SU-DHL-6 (cell line): ENCODE measurements at regions not wholly inside any gene's neighbourhood (a gene's known extent, or its start where the extent isn't known, plus 50 kb on each side); places are given as distances from the start of the nearest gene placed in this dataset.

Experiments
- H2AFZ ChIP-seq: fragments of 200-600 bp; sonication (generic); 2 replicates; pipeline ENCODE4 v1.6.1; 2014; ENCODE audit warnings: low read depth, mild to moderate bottlenecking, moderate library complexity, mixed read lengths, antibody characterized with exemption, low read length; ENCODE audit not compliant: severe bottlenecking
- H3F3A ChIP-seq: fragments of 200-600 bp; shearing (Covaris generic); 2 replicates; pipeline ENCODE4 v1.6.0; 2016; ENCODE audit warnings: antibody characterized with exemption, mild to moderate bottlenecking; ENCODE audit not compliant: insufficient read depth
- H3K27ac ChIP-seq: fragments of 200-600 bp; sonication (generic); 2 replicates; pipeline ENCODE4 v1.5.1; 2016; ENCODE audit warnings: low read depth, mild to moderate bottlenecking, low read length, moderate library complexity, mixed read lengths
- H3K27me3 ChIP-seq: fragments of 200-600 bp; sonication (generic), shearing (Covaris generic); 2 replicates; pipeline ENCODE4 v1.6.0; 2014; ENCODE audit warnings: mild to moderate bottlenecking, low read length
- H3K36me3 ChIP-seq: fragments of 200-600 bp; sonication (generic); 2 replicates; pipeline ENCODE4 v1.6.1; 2014; ENCODE audit warnings: mild to moderate bottlenecking, low read length, mixed read lengths
- H3K4me2 ChIP-seq: fragments of 300-600, 200-600 bp; shearing (Covaris generic), sonication (generic); 2 replicates; pipeline ENCODE4 v1.6.0; 2014; ENCODE audit warnings: low read length, low read depth, mild to moderate bottlenecking; ENCODE audit not compliant: poor library complexity, severe bottlenecking
- H3K4me3 ChIP-seq: fragments of 200-600 bp; sonication (generic); 2 replicates; pipeline ENCODE4 v1.5.1; 2014; ENCODE audit warnings: antibody characterized with exemption, low read length, mild to moderate bottlenecking, mixed read lengths; ENCODE audit not compliant: insufficient read depth, poor library complexity, severe bottlenecking
- H3K79me2 ChIP-seq: fragments of 200-600 bp; sonication (generic); 2 replicates; pipeline ENCODE4 v1.6.1; 2014; ENCODE audit warnings: mild to moderate bottlenecking, low read length, moderate library complexity; ENCODE audit not compliant: insufficient read depth
- H3K9ac ChIP-seq: fragments of 200-600 bp; sonication (generic); 2 replicates; pipeline ENCODE4 v1.7.0; 2014; ENCODE audit warnings: mild to moderate bottlenecking, low read length
- H3K9me2 ChIP-seq: fragments of 200-600 bp; sonication (generic); replicated peaks from 2 replicates; pipeline ENCODE4 v1.6.1; 2014; ENCODE audit warnings: low read length; ENCODE audit not compliant: insufficient read depth
- H3K9me3 ChIP-seq: fragments of 200-600 bp; sonication (generic); 2 replicates; pipeline ENCODE4 v1.6.1; 2014; ENCODE audit warnings: low read length, mixed read lengths; ENCODE audit not compliant: insufficient read depth
- H4K20me1 ChIP-seq: fragments of 200-600 bp; sonication (generic); 2 replicates; pipeline ENCODE4 v1.6.1; 2014; ENCODE audit warnings: low read depth, mild to moderate bottlenecking, antibody characterized with exemption, low read length, moderate library complexity, mixed read lengths
- EZH2phosphoT487 ChIP-seq: fragments of 200-600 bp; sonication (generic), shearing (Covaris generic); conservative IDR thresholded peaks from 2 replicates; pipeline ENCODE4 v1.6.1; 2018; ENCODE audit warnings: mild to moderate bottlenecking, antibody characterized with exemption, low read length, moderate library complexity, mixed read lengths
- TF ChIP-seq, protein P1 (sequence below): fragments of 200-600 bp; sonication (generic); IDR thresholded peaks from one replicate; pipeline ENCODE4 v1.5.1; 2017; ENCODE audit warnings: antibody characterized with exemption, mild to moderate bottlenecking, low read length, moderate library complexity; ENCODE audit not compliant: insufficient read depth, poor library complexity, severe bottlenecking

DNA sequence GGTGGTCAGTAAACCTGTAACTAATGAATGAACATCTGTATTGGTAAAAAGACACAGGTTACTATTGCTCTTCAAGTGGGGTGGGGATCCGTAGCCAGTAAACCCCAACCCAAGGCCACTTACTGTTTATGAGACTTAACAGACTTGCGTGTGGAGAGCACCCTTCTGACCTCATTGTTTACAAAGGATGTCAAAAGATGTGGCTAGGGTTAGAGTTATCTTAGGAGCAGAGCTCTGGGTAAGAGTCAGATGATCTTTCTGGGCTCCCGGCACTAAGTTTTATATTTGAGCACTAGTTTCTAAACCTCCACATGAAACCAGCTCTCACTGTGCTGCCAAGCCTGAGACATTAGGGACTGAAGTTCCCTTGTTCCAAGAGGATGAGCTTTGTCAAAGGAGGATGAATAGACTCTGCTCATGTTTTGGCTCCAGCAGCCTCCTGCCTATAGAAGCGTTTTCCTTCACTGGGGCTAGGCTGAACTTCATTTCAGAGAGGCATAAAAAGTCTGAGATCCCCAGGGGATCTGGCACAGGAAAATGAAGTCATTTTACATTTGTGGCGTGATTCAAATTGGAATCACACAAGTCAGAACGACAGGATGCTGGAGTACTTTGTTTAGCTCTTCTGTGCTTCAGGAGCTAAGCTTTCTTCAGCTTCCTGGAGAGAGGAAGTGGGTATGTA, 403.1 kb upstream of the TRIB2 start:
- Histone ChIP-seq H3K27ac (no peak overlapping the region), H2AFZ (no peak overlapping the region), H3K4me2 (no peak overlapping the region)

GRCh38 chr2:12314127-12314760, 402.5 kb upstream of the TRIB2 start:
- Histone ChIP-seq H3K4me3 (no peak overlapping the region), H3K4me2 (no peak overlapping the region), H3K79me2 (no peaks in the 10 kb centered on the region), H3K9me3 (no peaks in the 10 kb centered on the region), H2AFZ (no peak overlapping the region), H3K27me3 (no peaks in the 10 kb centered on the region), H3F3A (no peaks in the 10 kb centered on the region), H3K9ac (no peak overlapping the region), H3K36me3 (no peaks in the 10 kb centered on the region), H3K9me2 (no peaks in the 10 kb centered on the region), H4K20me1 (no peaks in the 10 kb centered on the region), H3K27ac (no peak overlapping the region)
- TF ChIP-seq EZH2phosphoT487, result no peak
- TF ChIP-seq, protein P1, sequence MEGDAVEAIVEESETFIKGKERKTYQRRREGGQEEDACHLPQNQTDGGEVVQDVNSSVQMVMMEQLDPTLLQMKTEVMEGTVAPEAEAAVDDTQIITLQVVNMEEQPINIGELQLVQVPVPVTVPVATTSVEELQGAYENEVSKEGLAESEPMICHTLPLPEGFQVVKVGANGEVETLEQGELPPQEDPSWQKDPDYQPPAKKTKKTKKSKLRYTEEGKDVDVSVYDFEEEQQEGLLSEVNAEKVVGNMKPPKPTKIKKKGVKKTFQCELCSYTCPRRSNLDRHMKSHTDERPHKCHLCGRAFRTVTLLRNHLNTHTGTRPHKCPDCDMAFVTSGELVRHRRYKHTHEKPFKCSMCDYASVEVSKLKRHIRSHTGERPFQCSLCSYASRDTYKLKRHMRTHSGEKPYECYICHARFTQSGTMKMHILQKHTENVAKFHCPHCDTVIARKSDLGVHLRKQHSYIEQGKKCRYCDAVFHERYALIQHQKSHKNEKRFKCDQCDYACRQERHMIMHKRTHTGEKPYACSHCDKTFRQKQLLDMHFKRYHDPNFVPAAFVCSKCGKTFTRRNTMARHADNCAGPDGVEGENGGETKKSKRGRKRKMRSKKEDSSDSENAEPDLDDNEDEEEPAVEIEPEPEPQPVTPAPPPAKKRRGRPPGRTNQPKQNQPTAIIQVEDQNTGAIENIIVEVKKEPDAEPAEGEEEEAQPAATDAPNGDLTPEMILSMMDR, result no peak

More for the DNA sequence above, 403.1 kb upstream of the TRIB2 start:
- Histone ChIP-seq H3K27me3 (no peaks in the 10 kb centered on the region), H3K79me2 (no peaks in the 10 kb centered on the region), H3K9ac (no peak overlapping the region), H3K9me2 (no peaks in the 10 kb centered on the region), H3K36me3 (no peaks in the 10 kb centered on the region), H4K20me1 (no peaks in the 10 kb centered on the region), H3F3A (no peaks in the 10 kb centered on the region), H3K4me3 (no peak overlapping the region), H3K9me3 (no peaks in the 10 kb centered on the region)
- TF ChIP-seq EZH2phosphoT487, result no peak
- TF ChIP-seq, protein P1, result no peak

GRCh38 chr2:12315224-12315623, 401.5 kb upstream of the TRIB2 start:
- Histone ChIP-seq H3K27me3 (no peaks in the 10 kb centered on the region), H4K20me1 (no peaks in the 10 kb centered on the region), H3K9ac (no peak overlapping the region), H3K79me2 (no peaks in the 10 kb centered on the region), H2AFZ (no peak overlapping the region), H3K9me2 (no peaks in the 10 kb centered on the region), H3F3A (no peaks in the 10 kb centered on the region), H3K4me2 (no peak overlapping the region), H3K36me3 (no peaks in the 10 kb centered on the region), H3K27ac (no peak overlapping the region), H3K9me3 (no peaks in the 10 kb centered on the region), H3K4me3 (no peak overlapping the region)
- no peak for TF ChIP-seq EZH2phosphoT487
- TF ChIP-seq, protein P1, result no peak
